Caki2 (cell line): ENCODE measurements at regions not wholly inside any gene's neighbourhood (a gene's known extent, or its start where the extent isn't known, plus 50 kb on each side); places are given as distances from the start of the nearest gene placed in this dataset.

ENCODE experiments used
- DNase-seq: peaks from one replicate; pipeline ENCODE4 v3.0.0-alpha.2; 2015; ENCODE audit warnings: low read depth
- in situ Hi-C: cut with HindIII; loops from 2 replicates; pipeline ENCODE4 v1.10.0; 2016; ENCODE audit warnings: low sequenced_read_pairs, low pct_unique_long_range_greater_than_20kb, mixed read lengths

DNA sequence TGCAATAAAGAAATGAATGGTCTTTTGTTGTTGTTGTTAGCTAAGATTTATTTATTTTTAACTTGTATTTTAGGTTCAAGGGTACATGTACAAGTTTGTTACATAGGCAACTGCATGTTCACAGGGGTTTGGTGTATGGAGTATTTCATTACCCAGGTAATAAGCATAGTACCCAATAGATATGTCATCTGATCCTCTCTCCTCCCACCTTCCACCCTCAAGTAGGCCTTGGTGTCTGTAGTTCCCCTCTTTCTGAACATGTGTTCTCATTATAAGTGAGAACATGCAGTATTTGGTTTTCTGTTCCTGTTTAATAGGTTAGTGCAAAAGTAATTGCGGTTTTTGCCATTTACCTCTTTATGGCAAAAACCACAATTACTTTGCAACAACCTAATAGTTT is 554.1 kb downstream of the TBC1D4 start:
- in situ Hi-C loops: no loop called here
- no peak for DNase-seq

DNA sequence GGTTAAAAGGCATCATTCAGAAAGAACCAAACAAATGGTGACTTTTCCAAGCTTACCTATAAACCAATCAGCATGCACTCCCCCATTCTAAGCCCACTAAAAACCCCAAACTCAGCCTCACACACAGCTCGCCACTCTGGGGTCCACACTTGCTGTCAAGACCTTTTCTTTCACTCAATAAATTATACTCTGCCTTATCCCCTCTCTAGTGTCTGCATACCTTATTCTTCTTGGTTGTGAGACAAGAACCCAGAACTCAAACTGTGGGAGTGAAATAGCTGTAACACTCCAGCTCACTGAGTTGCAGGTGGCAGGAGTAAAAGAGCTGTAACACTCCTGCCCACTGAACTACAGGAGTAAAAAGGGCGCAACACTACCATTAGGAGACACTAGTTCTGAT is 559.0 kb downstream of the TBC1D4 start:
- in situ Hi-C loops: no loop called here
- DNase-seq: no peak

DNA sequence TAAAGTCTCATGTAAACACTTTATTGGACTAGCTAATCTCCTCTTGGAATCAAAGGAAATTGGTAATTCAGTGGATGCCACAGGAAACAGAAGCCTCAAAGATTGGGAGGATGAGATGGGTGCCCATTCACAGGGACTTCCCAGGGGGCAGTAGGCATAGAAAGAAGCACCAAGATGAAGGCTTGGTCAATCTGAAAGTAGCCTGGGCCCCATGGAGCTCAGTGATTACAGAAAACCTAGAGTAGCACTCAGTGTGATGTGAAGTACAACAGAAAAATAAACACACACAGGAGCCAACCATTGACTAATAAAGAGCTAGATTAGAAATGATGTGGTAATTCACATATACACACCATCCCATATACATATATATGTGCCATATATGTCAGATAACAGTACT is 560.6 kb downstream of the TBC1D4 start:
- no peak for DNase-seq
- in situ Hi-C loops: no loop called here

DNA sequence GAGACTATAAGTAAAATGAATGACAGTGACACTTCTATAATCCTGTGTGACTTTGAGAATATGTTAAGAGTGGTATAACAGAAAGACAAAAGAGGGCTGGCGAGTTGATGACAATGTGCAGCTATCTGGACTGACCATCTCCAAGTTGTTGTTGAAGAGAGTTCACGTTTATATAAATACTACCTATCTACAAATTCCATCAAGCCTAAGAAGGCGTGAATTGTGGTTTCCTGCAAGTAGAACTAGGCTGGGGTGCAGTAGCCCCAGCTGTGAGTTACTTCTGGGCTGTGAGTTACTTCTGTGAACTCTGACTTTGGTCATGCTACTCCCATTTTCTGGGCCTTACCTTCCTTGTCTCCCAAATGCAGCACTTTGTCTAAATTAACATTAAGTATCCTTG is 561.0 kb downstream of the TBC1D4 start:
- in situ Hi-C loops: no loop called here
- DNase-seq: no peak

DNA sequence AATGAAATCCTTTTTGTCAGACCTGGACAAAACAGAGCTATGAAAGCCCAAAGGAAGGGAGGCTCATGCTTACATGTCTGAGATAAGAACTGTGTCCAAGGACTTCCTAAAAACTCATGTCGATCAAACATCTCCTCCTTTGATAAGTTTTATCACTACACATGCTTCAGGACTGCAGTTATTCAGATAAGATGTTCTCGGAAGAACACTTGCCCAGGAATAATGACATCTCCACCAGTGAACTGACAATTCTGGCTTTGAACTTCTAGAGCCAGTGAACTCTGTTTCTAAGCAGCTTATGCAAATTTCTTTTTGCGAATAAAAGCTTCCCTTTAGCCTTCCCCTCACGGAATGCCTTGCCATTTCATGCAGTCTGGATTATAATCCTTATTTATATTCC is 561.6 kb downstream of the TBC1D4 start:
- in situ Hi-C loops: no loop called here
- DNase-seq: no peak

DNA sequence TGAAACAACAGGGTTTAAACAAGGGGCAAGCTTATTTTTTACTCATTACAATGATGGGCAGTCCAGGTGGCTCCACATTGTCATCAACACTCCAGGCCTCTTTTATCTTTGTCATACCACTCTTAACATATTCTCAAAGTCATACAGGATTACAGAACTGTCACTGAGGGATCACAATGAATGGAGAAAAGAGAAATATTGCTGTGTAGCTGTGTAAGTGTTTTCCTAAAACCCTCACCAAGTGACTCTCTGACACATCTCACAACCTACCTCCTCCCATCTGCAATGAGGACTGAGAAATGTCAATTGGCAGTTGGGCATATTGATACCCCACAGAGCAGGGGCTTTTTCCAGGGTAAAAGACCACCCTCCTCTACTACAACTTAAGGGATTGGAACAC is 562.1 kb downstream of the TBC1D4 start:
- no peak for DNase-seq
- in situ Hi-C loops: no loop called here

DNA sequence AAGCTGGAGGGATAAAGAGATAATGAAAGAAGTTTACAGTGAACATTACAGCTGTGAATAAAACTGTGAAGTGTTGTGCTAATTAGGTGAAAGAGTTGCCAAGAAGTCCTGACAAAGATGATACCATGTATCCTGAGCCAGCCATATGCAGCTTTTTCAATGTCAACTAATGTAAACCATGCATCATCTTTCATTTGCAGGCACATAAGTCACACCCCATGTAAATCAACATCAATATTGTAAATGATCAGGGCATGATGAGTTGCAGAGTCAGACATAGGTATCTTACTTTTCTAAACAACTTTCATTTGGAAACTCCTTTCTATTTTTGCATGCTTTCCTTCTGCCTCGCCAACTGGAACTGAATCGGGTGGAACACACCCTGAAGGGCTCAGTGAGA is 569.1 kb downstream of the TBC1D4 start:
- DNase-seq: no peak
- in situ Hi-C loops: no loop called here

DNA sequence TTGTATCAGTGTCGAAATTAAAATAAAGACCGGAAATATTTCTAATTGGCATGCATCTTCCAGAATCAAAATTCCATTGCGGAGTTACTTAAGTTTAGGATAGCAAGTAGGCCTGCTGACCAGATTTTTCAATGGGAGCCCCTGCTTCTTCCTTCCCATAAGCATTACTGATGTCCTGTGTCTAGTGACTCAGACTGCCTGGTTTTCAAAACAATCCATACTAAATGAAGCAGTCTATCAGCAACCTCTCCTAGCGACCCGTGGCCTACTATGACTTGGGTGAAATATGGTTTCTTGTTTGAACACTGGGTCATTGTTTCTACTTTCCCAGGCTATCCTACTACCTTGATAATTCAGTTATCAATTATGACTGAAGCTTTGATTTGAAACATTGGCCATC is 571.6 kb downstream of the TBC1D4 start:
- DNase-seq: no peak
- in situ Hi-C loops: no loop called here

DNA sequence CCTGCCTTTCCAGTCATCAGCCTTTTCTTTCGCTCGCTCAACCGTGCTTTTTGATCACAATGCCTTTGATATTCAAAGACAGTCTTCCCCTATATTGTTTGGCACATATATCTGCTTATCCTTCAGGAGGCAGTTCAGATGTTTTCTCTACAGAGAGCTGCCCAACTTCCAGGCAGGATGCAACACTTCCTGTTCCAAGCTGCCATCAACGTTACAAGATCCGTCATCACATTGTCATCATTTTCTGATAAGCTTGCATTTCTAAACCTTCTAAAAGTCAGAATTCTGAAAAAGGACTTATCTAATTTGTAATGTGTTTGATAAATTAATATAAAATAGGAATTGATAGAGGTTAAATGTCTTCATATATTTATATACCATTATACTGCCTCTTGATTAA is 574.2 kb downstream of the TBC1D4 start:
- DNase-seq: no peak
- in situ Hi-C loops: no loop called here

DNA sequence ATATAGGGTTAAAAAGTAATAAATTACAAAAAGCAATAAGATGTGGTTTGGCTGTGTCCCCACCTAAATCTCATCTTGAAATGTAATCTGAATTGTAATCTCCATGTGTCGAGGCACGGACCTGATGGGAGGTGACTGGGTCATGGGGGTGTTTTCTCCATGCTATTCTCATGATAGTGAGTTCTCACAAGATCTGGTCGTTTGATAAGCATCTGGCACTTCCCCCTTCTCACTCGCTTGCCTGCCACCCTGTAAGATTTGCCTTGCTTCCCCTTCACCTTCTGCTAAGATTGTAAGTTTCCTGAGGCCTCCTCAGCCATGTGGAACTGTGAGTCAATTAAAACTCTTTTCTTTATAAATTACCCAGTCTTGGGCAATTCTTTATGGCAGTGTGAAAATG is 577.4 kb downstream of the TBC1D4 start:
- DNase-seq: no peak
- in situ Hi-C loops: no loop called here

DNA sequence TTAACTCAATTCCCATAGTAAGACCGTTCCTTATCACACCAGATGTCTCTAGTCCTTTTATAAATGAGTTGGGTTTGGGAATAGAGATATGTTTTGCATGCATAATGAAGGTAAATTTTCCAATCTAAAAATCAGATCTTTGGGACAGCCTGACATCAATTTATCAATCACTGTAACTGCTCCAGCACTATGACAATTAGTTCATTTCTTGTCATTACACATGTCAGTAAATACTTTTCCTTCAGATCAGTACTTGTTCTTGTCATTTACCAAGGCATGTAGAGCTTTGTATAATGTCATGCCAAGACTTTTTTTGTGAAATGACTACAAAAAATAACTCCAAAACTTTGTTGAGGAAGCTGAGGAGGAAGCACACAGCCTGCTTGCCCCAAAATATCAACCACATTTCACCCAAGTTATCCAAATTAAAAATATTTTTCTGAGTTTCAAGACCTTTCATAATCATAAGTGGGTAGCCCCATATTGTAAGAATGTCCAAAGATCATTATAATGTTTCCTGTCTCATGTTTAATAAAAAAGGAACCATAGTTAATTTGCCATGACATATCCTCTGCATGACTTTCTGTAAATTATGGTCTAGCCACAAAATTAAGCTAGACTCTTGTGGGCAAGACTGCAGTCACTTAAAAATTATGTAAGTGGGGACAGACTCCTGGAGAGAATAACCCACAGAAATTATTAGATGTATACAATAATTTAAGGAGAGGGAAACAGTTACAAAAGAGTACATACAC is 586.8 kb downstream of the TBC1D4 start:
- no peak for DNase-seq
- in situ Hi-C loops: no loop called here

DNA sequence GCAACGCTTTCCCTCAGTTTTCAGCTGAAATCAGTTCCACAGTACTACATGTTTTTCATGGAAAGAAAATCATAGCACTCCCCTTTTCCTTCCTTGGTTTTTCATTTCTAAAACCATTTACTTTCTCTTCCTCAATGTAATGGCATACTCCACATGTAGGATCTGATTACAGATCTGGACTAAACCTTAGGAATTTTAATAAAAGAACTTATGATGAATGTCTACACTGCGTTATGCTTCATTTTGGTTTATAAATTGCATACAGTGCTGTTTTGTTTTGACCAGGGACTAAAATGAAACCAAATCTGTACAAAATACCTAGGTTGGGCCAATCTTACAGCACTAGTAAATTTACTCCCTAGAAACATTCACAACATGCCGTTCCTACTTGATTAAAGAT is 589.9 kb downstream of the TBC1D4 start:
- DNase-seq: no peak
- in situ Hi-C loops: no loop called here

DNA sequence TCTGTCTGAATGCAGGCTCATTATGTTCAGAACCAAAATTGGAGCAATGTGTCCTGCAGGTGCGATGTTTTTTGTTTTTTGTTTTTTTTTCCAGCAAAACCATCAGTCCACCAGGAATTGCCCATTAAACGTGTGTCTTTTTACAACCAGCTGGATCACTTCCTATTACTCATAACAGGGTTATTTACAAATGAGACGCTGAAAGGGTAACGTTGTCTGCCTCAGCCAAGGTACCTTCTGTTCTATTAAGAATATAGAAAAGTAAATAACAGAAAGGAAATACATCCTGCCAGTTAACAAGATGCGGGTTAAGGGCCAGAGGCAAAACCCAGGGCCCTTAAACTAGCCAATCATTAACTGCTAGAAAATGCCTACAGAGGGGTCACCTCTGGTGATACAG is 590.4 kb downstream of the TBC1D4 start:
- peak; percentile 22 for DNase-seq
- in situ Hi-C loops: no loop called here

DNA sequence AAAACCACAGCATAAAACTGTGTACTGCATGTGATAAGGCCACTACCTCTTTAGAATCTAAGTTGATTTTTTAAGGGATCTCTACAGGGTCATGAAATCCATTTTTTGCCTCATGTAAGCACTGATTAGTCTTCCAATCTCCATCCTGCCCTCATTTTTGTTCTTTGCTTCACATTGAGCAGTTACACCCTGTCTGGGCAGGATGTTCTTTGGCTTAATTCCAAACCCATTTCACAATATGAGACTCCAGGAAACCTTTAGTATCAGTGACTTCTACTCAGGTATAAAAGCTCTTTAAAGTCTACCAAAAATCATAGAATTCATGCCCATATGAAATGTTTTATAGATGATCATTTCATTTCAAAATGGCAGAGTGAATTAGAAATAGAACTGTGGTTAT is 592.6 kb downstream of the TBC1D4 start:
- in situ Hi-C loops: no loop called here
- DNase-seq: no peak

DNA sequence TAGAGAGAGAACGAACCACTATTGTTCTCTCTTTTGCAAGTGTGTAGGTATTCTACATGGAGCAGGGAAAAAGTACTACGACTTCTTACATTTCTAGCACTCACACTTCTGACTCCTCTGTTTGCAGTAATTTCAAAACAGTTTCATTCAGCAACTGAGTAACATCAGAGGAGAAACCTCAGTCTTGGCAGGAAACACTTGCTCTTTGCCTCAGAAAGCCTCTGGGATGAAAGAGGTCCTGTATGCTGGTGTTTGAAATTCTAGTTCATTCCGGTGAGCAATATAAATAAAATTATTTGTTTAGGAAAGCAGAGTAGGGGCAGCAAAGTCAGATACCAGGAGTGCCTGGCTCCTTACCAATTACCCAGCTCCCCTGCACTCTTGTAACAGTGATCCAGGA is 595.5 kb downstream of the TBC1D4 start:
- DNase-seq: no peak
- in situ Hi-C loops: no loop called here

DNA sequence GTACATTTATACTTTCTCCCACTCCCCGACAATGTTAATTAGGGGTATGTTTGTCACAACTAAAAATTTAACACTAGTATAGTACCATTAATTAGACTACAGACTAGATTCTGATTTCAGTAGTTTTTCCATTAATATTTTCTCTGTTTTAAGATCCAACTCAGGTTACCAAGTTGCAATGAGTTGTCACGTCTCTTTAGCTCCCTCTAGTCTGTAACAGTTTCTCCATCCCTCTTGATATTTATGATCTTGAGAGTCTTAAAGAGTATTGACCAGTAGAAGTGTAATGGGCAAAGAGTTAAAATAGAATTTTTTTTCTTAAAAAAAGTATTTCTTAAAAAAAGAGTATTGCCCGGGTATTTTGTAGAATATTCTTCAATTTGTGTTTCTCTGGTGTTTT is 598.1 kb downstream of the TBC1D4 start:
- in situ Hi-C loops: no loop called here
- no peak for DNase-seq

DNA sequence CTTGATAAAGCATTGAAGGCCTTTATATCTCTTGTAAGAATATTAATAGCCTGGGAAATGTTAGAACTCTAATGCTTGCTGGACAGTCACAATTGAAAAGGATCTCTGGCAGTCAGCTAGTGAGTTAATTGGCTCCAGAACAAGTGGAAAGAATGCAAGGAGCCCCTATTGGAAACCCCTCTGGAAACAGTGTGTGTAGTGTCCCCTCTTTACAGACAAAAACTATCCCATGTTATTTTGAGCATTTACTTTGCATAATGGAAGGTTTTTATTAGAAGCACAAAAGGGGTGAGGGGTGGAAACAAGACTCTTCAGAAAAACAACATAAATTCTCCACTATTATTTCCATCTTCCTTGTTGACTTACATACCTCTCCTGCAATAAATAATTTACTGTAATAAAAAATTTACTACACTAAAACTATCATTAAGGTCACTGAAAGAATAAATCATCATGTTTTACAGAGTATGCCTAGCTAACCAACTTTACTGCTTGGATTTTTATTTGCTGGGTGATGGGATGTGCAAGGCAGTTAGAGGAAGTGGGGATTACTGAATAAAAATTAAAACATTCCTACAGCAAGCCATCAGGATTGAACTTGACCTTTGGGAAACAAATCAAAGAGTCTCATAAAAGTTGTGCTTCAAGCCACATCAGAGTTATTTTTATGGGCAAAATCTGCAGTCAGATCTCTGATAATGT is 610.4 kb downstream of the TBC1D4 start:
- in situ Hi-C loops: no loop called here
- no peak for DNase-seq

DNA sequence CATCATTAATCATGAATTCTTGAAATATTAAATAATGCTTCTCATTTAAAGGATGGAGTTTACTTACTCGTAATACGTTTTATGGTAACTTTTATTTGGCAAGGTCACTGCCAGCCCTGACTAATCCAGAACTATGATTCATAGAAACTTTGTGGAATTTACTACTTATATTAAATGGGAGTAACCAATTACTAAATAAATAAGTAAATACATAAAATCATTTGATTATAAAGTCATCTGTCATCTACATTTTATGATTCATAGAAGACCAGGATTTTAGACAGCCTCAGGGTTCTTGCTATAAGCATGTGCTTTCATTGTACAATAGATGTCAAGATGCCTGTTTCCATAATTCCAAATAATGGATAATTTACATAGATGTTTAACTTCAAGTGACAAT is 611.1 kb downstream of the TBC1D4 start:
- DNase-seq: no peak
- in situ Hi-C loops: no loop called here

DNA sequence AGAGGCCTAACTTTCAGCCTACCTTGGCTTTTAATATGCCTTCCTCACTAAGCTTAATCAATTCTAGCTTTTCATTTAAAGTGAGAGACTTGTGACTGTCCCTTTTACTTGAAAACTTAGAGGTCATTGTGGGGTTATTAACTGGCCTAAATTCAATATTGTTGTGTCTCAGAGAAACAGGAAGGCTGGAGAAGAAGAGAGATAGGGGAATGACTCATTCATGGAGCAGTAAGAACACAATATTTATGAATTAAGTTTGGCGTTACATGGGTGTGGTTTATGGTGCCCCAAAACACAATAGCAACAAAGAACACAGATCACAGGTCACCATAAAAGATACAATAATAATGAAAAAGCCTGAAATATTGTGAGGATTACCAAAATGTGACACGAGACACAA is 612.1 kb downstream of the TBC1D4 start:
- in situ Hi-C loops: no loop called here
- no peak for DNase-seq

DNA sequence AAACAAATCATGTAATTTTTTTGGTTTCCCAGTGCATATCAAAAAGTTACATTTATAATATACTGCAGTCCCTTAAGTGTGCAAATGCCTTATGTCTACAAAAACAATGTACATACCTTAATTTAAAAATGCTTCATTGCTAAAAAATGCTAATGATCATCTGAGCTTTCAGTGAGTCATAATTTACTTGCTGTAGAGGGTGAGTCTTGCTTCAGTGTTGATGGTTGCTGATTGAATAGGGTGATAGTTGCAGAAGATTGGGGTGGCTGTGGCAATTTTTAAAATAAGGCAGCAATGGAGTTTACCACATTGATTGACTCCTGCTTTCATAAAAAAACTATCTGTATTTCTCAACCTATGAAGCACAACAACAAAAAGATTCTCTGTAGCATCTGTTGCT is 613.9 kb downstream of the TBC1D4 start:
- no peak for DNase-seq
- in situ Hi-C loops: no loop called here
